Right renal pelvis (tissue), 4 donors: ENCODE measurements at regions not wholly inside any gene's neighbourhood (a gene's known extent, or its start where the extent isn't known, plus 50 kb on each side); places are given as distances from the start of the nearest gene placed in this dataset.

ENCODE experiments used
- DNase-seq, 4 donors: peaks; one replicate each; pipeline ENCODE4 v3.0.0-alpha.2; 2013; ENCODE audit warnings: low read depth in 4 of 4, low spot score in 3 of 4, missing footprints in 1 of 4

GRCh38 chr14:95387826-95388445, 68.2 kb upstream of the CLMN start:
- DNase-seq, result no peak

- DNase-seq, result no peak
Measured at GRCh38 chr14:95386536-95387095, 66.9 kb upstream of the CLMN start.

GRCh38 chr14:95385701-95386100, 66.0 kb upstream of the CLMN start:
- DNase-seq, result no peak

GRCh38 chr14:95382747-95383146, 63.0 kb upstream of the CLMN start:
- no peak for DNase-seq

- no peak for DNase-seq
Measured at GRCh38 chr14:95381726-95382125, 62.0 kb upstream of the CLMN start.

GRCh38 chr14:95380350-95381042, 60.8 kb upstream of the CLMN start:
- DNase-seq, result no peak

GRCh38 chr14:95379634-95380033, 59.9 kb upstream of the CLMN start:
- no peak for DNase-seq

- DNase-seq, result no peak
Measured at GRCh38 chr14:95375539-95376109, 55.9 kb upstream of the CLMN start.

GRCh38 chr14:95374239-95374997, 54.7 kb upstream of the CLMN start:
- no peak for DNase-seq

GRCh38 chr14:95370076-95370475, 50.4 kb upstream of the CLMN start:
- DNase-seq, result no peak
